ENCODE measurements at regions not wholly inside any gene's neighbourhood (a gene's known extent, or its start where the extent isn't known, plus 50 kb on each side); places are given as distances from the start of the nearest gene placed in this dataset.

DNA sequence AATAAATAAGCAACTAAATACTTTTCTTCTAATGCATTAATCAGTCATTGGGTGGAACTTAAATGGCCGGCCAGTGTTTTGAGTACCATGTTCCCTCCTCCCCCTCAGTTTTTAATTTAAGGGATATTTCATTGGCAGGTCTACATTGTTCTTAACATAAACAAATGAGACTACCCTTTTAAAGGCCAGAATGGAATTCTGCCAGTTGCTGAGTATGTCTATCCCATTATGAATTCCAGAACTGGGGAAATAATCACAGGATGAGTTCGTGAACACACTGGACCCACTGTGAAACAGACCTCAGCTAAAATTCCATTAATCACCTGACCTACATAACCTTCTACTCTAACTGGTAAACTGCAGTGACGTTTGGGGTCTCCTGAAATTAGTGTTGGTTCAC, 305.5 kb upstream of the PKN2 start:
- DNase-seq (ENCODE audit: low read depth in 1 of 2, low spot score in 1 of 2), result no peak
- Histone ChIP-seq H3K27me3 (ENCODE audit: insufficient read depth, poor library complexity, severe bottlenecking) (no peaks in the 10 kb centered on the region), H3K4me3 (replicated peaks; ENCODE audit: insufficient read depth, low read length) (no peak overlapping the region), H3K27ac (replicated peaks) (no peak overlapping the region)
- TF ChIP-seq, protein P1, sequence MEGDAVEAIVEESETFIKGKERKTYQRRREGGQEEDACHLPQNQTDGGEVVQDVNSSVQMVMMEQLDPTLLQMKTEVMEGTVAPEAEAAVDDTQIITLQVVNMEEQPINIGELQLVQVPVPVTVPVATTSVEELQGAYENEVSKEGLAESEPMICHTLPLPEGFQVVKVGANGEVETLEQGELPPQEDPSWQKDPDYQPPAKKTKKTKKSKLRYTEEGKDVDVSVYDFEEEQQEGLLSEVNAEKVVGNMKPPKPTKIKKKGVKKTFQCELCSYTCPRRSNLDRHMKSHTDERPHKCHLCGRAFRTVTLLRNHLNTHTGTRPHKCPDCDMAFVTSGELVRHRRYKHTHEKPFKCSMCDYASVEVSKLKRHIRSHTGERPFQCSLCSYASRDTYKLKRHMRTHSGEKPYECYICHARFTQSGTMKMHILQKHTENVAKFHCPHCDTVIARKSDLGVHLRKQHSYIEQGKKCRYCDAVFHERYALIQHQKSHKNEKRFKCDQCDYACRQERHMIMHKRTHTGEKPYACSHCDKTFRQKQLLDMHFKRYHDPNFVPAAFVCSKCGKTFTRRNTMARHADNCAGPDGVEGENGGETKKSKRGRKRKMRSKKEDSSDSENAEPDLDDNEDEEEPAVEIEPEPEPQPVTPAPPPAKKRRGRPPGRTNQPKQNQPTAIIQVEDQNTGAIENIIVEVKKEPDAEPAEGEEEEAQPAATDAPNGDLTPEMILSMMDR (IDR thresholded peaks at IDR 0.05; ENCODE audit: insufficient read depth, low read length), result no peak
- TF ChIP-seq GABPA (IDR thresholded peaks at IDR 0.05; ENCODE audit: low read depth), result no peak
- TF ChIP-seq SPI1 (IDR thresholded peaks at IDR 0.05; ENCODE audit: borderline replicate concordance, low read depth), result no peak
- TF ChIP-seq POLR2AphosphoS5 (IDR thresholded peaks at IDR 0.05; ENCODE audit: low read depth), result no peak
- TF ChIP-seq, protein P2, sequence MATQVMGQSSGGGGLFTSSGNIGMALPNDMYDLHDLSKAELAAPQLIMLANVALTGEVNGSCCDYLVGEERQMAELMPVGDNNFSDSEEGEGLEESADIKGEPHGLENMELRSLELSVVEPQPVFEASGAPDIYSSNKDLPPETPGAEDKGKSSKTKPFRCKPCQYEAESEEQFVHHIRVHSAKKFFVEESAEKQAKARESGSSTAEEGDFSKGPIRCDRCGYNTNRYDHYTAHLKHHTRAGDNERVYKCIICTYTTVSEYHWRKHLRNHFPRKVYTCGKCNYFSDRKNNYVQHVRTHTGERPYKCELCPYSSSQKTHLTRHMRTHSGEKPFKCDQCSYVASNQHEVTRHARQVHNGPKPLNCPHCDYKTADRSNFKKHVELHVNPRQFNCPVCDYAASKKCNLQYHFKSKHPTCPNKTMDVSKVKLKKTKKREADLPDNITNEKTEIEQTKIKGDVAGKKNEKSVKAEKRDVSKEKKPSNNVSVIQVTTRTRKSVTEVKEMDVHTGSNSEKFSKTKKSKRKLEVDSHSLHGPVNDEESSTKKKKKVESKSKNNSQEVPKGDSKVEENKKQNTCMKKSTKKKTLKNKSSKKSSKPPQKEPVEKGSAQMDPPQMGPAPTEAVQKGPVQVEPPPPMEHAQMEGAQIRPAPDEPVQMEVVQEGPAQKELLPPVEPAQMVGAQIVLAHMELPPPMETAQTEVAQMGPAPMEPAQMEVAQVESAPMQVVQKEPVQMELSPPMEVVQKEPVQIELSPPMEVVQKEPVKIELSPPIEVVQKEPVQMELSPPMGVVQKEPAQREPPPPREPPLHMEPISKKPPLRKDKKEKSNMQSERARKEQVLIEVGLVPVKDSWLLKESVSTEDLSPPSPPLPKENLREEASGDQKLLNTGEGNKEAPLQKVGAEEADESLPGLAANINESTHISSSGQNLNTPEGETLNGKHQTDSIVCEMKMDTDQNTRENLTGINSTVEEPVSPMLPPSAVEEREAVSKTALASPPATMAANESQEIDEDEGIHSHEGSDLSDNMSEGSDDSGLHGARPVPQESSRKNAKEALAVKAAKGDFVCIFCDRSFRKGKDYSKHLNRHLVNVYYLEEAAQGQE (IDR thresholded peaks at IDR 0.05; ENCODE audit: insufficient replicate concordance, low read depth), result no peak

- Histone ChIP-seq H3K4me3 (replicated peaks; ENCODE audit: insufficient read depth, low read length) (no peak overlapping the region), H3K27ac (replicated peaks) (no peak overlapping the region), H3K27me3 (ENCODE audit: insufficient read depth, poor library complexity, severe bottlenecking) (no peaks in the 10 kb centered on the region)
- no peak for TF ChIP-seq GABPA (IDR thresholded peaks at IDR 0.05; ENCODE audit: low read depth)
- TF ChIP-seq SPI1 (IDR thresholded peaks at IDR 0.05; ENCODE audit: borderline replicate concordance, low read depth), result no peak
- TF ChIP-seq, protein P1 (IDR thresholded peaks at IDR 0.05; ENCODE audit: insufficient read depth, low read length), result no peak
- TF ChIP-seq POLR2AphosphoS5 (IDR thresholded peaks at IDR 0.05; ENCODE audit: low read depth), result no peak
- TF ChIP-seq, protein P2 (IDR thresholded peaks at IDR 0.05; ENCODE audit: insufficient replicate concordance, low read depth), result no peak
- no peak for DNase-seq (ENCODE audit: low read depth in 1 of 2, low spot score in 1 of 2)
Measured at GRCh38 chr1:88394958-88395357, 289.1 kb upstream of the PKN2 start.

- Histone ChIP-seq H3K27me3 (ENCODE audit: insufficient read depth, poor library complexity, severe bottlenecking) (no peaks in the 10 kb centered on the region), H3K27ac (replicated peaks) (no peak overlapping the region), H3K4me3 (replicated peaks; ENCODE audit: insufficient read depth, low read length) (no peak overlapping the region)
- no peak for DNase-seq (ENCODE audit: low read depth in 1 of 2, low spot score in 1 of 2)
- TF ChIP-seq, protein P1 (IDR thresholded peaks at IDR 0.05; ENCODE audit: insufficient read depth, low read length), result no peak
Measured at GRCh38 chr1:88398338-88398737, 285.7 kb upstream of the PKN2 start.

- no peak overlapping the region for H3K27ac ChIP-seq (replicated peaks)
- H3K4me3 ChIP-seq (replicated peaks; ENCODE audit: insufficient read depth, low read length), result no peak overlapping the region
- no peak for TF ChIP-seq GABPA (IDR thresholded peaks at IDR 0.05; ENCODE audit: low read depth)
- TF ChIP-seq POLR2AphosphoS5 (IDR thresholded peaks at IDR 0.05; ENCODE audit: low read depth), result no peak
- TF ChIP-seq, protein P1 (IDR thresholded peaks at IDR 0.05; ENCODE audit: insufficient read depth, low read length), result no peak
- no peak for TF ChIP-seq SPI1 (IDR thresholded peaks at IDR 0.05; ENCODE audit: borderline replicate concordance, low read depth)
- TF ChIP-seq, protein P2 (IDR thresholded peaks at IDR 0.05; ENCODE audit: insufficient replicate concordance, low read depth), result no peak
- DNase-seq (ENCODE audit: low read depth in 1 of 2, low spot score in 1 of 2), result no peak
- no peaks in the 10 kb centered on the region for H3K27me3 ChIP-seq (ENCODE audit: insufficient read depth, poor library complexity, severe bottlenecking)
Measured at GRCh38 chr1:88399690-88400089, 284.4 kb upstream of the PKN2 start.

Data from HL-60 (cell line).